ENCODE measurements at regions not wholly inside any gene's neighbourhood (a gene's known extent, or its start where the extent isn't known, plus 50 kb on each side); places are given as distances from the start of the nearest gene placed in this dataset.
"Not testable (repeated sequence)": the region's sequence is repeated elsewhere in the genome, so short reads cannot be mapped to it uniquely, and the experiment has no call there.

DNA sequence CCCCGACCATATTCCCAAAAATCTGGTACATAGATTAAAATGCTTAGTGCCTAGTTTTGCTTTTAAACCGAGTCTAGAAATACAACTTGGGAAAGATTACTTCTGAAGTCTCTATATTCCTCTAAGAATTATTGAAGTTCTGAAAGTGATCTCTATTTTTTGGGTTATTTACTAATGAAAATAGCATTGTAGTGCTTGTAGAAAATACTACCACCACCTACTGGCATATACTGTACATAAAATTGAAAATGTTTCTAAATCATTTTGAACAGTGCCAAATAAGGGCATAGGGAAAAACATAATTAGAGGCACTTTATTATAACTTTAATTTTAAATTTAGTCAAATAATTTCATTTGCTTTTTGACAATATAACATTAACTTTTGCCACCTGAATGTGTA lies 1399.6 kb upstream of the ZEB2 start:
- no peak for DNase-seq (ENCODE audit: low read depth in 2 of 2, low spot score in 1 of 2)

DNA sequence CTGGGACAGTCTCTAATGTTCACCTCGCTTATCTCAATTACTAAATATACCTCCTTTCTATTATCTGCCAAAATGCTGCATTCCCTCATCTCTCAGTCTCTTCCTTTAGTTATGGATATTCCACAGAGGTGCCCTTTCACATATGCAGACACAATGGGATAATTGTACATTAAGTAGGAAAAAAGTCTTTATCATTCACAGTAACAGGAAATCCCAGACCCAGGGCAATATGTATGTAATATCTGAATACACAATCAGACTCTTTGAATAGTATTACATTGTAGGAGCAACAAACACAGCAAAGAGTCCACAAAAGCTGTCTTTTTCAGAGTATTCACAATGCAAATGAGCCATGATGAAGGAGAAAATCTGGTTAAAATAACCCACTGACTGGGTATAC lies 1399.0 kb upstream of the ZEB2 start:
- no peak for DNase-seq (ENCODE audit: low read depth in 2 of 2, low spot score in 1 of 2)

DNA sequence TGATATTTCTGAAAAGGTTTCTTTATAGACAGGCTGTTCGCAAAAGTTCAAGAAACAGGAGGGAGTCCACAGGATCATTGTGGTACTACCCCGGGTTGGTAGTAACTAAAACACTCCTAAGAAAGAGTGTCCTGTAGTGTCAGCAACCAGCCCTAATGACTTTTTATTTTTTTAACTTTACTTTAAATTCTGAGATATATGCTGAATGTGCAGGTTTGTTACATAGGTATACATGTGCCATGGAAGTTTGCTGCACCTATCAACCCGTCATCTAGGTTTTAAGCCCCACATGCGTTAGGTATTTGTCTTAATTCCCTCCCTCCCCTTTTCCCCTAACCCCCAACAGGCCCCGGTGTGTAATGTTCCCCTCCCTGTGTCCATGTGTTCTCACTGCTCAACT lies 1396.9 kb upstream of the ZEB2 start:
- DNase-seq (ENCODE audit: low read depth in 2 of 2, low spot score in 1 of 2), result no peak

DNA sequence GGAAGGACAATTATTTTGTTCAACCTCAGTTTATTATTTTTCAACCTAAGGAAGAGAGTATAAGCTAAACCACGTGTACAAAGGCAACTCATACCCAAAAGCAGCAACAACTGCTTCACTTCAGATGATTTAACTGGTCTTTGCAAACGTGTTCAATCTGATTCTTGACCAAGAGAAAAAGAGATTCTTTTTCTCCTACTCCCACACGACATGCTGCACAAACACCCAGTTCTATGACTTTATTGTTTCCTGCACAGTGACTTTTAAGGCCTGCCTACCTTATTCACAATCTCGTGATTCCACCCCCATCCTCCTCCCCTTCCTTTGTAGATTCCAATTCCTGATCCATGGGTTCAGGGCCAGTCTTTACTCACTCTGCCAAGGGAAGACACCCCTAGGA lies 1394.8 kb upstream of the ZEB2 start:
- no peak for DNase-seq (ENCODE audit: low read depth in 2 of 2, low spot score in 1 of 2)

DNA sequence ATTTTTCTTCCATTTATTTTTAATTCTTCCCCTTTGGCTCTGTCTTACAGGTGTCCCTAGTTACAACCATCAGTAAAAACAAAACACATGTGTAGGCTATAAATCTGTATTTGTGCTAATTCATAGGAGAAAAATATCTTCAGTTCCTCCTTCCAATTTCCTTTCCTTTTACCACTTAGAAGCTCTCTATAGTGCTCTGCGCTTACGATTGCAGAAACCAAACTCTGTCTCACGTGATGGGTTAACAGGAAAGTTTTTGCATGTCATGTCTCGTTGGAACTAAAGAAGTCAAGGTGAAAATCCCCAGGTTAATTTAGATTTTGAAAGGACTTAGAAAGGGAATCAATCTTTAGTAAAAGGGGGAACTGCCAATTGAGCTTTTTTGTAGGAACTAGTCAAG lies 1390.5 kb upstream of the ZEB2 start:
- no peak for DNase-seq (ENCODE audit: low read depth in 2 of 2, low spot score in 1 of 2)

DNA sequence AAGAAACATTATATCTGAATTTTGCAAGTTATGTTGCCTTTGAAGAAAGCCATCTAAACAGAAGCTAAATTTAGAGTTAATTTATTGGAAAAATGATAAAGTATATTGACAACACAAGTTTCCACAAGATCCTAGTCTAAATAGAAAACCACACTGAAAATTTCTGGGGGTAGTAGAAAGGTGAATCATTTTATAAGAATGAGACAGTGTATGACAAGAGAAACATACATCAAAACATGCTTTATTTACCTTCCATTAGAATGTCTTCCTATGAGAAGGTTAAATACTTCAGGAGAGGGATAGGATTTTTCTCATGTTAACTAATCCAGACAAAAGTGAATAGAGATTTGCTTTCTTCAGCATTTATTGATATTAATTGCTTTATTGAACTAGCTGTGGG lies 1389.8 kb upstream of the ZEB2 start:
- no peak for DNase-seq (ENCODE audit: low read depth in 2 of 2, low spot score in 1 of 2)

DNA sequence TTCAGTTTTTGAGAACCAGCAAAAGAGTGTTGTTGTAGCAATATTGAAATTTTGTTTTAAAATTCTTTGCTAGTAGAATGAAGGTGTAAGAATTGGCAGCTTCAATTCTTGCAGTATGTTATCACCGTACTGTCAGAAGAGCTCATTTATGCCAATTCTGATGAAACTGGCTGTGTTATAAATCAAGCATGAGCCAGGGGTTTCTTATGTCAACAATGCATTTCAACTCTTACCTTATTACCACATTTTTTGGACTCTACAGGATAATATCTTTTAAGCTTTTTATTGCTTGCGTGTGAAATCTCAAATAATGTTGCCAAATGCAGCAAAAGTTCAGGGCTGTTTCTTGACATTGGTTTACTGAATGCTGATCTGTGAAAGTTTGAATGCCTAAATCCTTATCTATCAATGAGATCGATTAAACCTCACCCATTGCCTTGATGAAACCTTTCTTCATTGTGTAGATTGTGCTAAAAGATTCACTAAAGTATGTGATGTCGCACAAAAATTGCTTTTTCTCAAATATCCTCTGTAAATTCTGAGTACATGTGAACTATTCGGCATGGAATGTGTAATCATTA lies 1389.3 kb upstream of the ZEB2 start:
- no peak for DNase-seq (ENCODE audit: low read depth in 2 of 2, low spot score in 1 of 2)

DNA sequence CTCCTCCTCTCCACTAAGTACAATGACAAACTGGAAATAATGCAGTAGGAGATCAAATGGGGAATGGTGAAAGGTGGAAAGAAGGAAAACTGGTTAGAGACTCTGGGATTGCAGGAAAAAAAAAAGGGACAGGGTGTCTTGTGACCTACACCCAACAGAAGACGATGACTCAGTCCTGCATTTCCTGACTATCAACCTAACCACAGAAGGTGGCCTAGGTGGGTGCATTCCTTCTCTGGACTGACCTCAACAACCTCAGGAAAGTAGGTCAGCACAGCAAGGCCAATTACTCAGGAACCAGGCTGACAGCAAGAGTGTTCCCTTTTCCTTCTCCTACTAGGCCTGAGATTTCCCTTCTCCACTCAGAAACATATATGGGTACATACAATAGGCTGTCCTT lies 1386.4 kb upstream of the ZEB2 start:
- no peak for DNase-seq (ENCODE audit: low read depth in 2 of 2, low spot score in 1 of 2)

DNA sequence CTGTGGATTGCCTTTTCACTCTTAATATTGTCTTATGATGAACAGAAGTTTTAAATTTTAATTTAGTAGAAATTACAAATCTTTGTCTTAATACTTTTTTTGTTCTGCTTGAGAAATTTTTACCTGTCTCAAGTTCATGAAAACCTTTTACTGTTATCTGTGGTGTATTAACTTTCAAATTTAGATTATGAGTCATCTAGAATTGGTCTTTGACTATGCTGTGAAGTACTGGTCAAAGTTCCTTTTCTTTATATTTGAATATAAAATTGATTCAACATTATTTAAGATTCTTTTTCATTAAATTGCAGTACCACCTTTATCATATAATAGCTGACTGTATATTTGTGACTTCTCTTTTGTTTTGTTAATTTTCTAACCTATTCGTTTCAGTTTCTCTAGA lies 1385.5 kb upstream of the ZEB2 start:
- no peak for DNase-seq (ENCODE audit: low read depth in 2 of 2, low spot score in 1 of 2)

DNA sequence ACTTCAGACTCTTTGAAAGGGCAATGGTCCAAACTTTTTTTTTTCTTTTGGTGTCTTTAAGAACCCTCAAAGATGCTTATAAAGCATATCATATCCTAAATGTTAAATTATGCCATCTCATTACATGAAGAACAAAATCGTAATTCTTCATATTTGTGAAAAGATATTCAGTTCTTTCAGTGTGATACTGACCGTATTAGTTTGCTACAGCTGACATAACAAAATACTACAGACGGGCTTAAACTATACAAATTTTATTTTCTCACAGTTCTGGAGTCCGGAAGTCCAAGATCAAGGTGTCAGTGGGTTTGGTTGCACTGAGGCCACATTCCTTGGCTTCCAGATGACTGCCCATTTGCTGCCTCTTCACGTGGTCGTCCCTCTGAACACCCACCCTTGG lies 1377.2 kb upstream of the ZEB2 start:
- DNase-seq (ENCODE audit: low read depth in 2 of 2, low spot score in 1 of 2), result no peak

DNA sequence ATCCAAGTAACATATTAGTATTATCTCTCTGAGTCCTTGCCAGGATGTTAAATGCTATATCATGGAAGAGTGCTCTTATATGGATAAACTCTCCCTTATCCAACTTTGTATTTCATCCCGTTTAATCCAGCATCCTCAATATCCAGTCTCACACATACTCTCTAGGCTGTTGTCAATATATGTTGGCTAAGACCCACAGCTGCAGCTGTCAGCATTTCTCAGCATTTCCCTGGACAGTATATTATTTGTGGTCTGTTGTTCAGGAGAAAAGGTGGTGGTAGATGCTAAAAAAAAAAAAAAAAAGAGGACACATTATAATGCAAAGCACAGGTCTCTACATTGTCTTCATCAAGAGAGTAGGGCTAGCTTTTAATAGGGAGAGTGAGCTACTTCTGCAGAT lies 1368.0 kb upstream of the ZEB2 start:
- DNase-seq (ENCODE audit: low read depth in 2 of 2, low spot score in 1 of 2), result no peak

DNA sequence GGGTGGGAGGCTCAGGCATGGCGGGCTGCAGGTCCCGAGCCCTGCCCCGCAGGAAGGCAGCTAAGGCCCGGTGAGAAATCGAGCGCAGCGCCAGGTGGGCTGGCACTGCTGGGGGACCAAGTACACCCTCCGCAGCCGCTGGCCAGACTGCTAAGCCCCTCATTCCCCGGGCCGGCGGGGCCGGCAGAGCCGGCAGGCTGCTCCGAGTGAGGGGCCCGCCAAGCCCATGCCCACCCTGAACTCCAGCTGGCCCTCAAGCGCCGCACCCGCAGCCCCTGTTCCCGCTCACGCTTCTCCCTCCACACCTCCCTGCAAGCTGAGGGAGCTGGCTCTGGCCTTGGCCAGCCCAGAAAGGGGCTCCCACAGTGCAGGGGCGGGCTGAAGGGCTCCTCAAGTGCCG lies 1361.1 kb upstream of the ZEB2 start:
- DNase-seq (ENCODE audit: low read depth in 2 of 2, low spot score in 1 of 2), result not testable (repeated sequence)

DNA sequence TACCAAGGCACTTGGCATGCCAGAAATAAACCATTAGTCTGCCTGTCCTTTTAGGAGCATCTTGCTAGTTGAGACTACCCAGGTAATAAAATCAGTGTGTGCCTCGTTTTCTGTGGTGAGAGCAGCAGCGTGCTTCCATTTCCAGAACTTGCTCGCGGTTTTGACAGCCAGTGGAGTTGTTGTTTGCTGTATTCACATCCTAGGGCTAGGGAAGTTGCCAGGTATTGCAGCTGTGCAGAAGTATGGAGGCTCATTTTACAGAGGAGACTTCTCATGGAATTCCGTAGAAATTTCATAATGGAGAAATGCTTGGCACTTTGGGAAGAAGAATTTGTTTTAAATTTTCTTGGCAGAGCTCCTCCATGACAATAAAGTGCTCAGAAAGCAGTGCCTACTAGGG lies 1355.1 kb upstream of the ZEB2 start:
- DNase-seq (ENCODE audit: low read depth in 2 of 2, low spot score in 1 of 2), result no peak

DNA sequence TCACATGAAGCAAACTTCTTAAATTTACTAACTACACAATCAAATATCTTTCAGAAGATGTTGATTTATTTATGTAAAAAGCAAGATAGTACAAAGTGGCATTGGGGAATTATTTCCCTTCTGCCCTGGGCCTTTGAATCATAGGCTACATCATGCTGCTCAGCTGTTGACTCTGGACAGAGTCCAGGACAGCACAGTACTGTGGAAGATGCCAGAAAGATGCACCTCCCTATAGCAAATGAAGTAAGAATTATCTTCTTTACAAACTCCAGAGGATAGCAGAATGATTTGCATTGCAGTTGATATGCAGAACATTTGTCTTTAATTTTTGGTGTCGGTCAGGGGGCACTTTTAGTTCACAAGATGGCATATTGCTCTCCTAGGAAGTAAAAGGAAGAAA lies 1354.5 kb upstream of the ZEB2 start:
- DNase-seq (ENCODE audit: low read depth in 2 of 2, low spot score in 1 of 2), result no peak

DNA sequence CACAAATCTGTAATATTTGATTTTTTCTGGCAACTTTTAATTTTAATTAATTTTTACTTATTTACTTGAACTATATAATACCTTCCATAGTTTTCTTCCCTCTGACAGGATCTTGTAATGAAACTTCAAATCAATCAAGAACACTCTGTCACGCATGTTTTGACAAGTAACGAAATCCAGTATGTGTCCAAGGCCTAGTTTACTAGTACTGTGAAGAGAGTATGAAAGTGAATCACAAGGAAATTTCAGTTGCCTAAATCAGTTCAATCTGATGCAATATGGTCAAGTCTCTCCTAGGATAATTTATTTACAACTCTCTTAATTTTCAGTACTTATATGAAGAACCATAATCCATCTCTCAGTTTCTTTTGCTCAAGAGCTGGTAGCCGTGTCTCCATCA lies 1344.6 kb upstream of the ZEB2 start:
- no peak for DNase-seq (ENCODE audit: low read depth in 2 of 2, low spot score in 1 of 2)

DNA sequence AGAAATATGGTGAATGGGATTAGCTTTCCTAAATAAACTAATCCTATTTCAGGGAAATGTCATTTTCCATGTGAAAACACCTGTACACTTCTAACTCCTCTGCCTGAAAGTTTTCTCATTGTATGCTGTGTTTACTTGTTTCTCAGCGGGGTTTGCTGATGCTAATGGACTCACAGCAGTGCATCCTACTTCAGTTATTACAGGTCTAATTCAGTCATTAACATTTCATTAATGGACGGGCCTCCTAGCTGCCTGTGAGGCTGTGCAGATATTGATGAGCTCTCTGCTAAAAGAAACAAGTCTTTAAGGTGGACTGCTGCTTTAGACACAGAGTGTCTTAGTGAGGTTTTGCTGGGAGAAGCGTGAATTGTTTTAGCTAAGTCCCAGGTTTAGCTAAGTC lies 1342.0 kb upstream of the ZEB2 start:
- no peak for DNase-seq (ENCODE audit: low read depth in 2 of 2, low spot score in 1 of 2)

DNA sequence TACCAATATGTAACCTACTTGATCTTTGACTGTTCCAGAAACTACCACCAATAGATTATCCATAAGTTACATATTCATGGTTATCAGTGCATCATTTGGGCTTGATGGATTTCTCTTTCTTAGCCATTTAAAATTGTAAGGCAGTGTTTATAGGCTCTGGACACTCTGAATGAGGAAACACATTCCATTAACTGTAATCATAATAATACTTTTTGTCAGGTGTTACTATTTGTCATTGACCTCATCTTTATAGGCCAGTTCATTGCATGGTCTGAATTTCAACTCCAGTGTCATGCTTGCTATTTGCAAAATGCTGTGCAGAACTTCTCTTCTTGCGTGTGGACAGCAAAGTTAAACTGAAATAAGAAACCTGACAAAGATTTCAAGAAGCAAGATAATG lies 1340.2 kb upstream of the ZEB2 start:
- DNase-seq (ENCODE audit: low read depth in 2 of 2, low spot score in 1 of 2), result no peak

DNA sequence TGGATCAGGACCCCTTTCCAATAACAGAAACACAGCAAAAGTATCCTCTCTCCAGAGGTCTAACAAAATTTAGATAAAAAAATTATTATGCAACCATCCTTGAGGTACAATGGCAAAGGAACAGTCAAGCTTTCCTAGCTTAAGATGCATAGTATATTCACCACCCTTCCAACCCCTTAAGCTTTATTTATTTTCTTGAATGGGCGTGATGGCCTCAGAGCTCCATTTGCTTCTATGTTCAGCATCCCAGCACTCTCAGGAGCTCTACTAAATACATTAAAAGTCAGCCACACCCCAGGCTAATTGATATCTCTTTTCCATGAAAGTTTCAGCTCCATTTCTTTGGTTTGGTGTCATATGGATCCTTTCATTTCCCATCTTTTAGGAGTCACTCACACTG lies 1335.2 kb upstream of the ZEB2 start:
- DNase-seq (ENCODE audit: low read depth in 2 of 2, low spot score in 1 of 2), result no peak

DNA sequence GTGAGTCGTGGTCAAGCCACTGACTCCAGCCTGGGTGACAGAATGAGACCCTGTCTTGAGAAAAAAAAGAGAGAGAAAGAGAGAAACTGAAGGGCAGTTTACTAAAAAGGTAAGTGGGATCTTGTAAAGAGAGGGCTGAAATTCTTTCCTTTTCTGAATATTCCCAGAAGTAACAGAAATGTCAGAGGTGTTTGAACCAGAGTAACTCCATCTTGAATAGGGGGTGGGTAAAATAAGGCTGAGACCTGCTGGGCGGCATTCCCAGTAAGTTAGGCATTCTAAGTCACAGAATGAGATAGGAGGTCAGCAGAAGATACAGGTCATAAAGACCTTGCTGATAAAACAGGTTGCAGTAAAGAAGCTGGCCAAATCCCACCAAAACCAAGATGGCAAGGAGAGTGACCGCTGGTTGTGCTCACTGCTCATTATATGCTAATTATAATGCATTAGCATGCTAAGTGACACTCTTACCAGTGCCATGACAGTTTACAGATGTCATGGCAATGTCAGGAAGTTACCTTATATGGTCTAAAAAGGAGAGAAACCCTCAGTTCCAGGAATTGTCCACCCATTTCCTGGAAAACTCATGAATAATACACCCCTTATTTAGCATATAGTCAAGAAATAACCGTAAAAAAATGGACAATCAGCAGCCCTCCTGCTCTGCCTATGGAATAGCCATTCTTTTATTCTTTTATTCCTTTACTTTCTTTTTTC lies 1334.3 kb upstream of the ZEB2 start:
- no peak for DNase-seq (ENCODE audit: low read depth in 2 of 2, low spot score in 1 of 2)

DNA sequence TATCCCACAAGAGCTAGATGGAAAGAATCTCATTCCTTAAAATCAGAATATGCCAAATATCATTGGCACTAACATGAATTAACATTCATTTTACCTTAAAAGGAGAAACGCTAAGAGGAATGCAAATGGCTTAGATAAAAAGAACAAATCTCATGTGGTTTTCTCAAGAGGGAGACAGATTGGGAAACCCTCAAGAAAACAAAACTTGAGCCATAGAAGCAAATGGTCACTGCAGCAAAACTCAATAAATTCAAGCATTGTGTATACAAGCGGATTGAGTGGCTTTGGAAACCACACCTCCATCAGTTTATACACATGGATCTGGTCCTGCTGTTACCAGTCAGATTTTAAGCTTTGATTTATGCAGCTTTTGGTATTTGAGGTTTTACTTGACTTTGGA lies 1331.8 kb upstream of the ZEB2 start:
- DNase-seq (ENCODE audit: low read depth in 2 of 2, low spot score in 1 of 2), result no peak

DNA sequence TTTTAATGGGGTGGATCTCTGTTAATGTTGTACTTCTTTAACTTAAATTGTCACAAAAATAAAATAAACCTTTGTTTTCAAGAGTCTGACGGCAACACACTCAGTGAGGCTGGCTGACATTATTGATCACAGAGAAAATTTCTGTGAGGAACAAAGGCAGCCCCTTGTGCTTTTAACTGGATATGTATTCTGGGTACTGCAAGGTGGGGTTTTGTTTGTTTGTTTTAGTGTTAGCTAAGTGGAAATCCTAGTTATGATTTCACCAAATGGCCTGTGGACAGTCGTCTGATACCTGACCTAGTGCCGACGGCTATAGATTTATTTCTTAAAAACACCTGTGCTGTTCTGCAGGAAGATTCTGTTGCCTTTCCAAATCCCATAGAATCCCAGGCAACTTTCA lies 1329.5 kb upstream of the ZEB2 start:
- DNase-seq (ENCODE audit: low read depth in 2 of 2, low spot score in 1 of 2), result no peak

DNA sequence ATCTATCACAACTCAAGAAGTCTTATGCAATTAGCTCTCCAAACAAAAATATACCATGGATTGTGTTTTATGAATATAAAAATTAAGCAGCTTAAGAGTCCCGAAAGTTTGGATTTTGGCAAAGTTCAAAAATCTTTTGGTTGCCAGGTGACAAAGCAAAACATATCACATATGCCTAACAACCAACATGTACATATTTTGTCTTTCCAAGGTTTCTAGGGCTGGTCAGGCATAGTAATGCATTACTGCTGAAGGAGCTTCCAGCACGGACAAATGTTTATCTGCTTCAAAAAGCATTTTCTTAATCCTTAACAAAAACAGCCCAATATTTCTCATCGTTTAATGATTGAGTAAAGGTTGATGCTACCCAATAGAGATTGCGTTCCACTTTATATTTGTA lies 1327.1 kb upstream of the ZEB2 start:
- no peak for DNase-seq (ENCODE audit: low read depth in 2 of 2, low spot score in 1 of 2)

DNA sequence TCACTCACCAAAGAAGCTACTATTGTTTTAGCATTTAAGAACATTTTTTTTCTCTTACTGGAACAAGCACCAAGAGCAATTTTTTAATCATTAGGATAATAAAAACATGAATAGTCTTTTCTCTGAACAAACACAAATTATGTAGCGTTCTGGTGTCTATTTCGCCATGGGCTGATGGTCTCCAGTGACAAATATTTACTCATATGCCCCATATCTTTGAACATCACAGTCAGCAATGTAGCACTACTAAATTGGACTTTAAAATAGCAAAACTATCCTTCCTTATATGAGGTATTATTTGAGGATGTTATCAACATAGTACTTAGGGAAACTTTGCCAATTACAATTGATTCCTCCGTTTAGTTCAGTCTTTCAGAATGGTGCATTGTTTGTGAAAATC lies 1326.0 kb upstream of the ZEB2 start:
- no peak for DNase-seq (ENCODE audit: low read depth in 2 of 2, low spot score in 1 of 2)

Data from stimulated activated CD8-positive, alpha-beta memory T cell treated with anti-CD3 and anti-CD28 coated beads, Interleukin-4, amount 100 ng/mL, for 1 hour (primary cell).